ENCODE measurements at regions not wholly inside any gene's neighbourhood (a gene's known extent, or its start where the extent isn't known, plus 50 kb on each side); places are given as distances from the start of the nearest gene placed in this dataset.

DNA sequence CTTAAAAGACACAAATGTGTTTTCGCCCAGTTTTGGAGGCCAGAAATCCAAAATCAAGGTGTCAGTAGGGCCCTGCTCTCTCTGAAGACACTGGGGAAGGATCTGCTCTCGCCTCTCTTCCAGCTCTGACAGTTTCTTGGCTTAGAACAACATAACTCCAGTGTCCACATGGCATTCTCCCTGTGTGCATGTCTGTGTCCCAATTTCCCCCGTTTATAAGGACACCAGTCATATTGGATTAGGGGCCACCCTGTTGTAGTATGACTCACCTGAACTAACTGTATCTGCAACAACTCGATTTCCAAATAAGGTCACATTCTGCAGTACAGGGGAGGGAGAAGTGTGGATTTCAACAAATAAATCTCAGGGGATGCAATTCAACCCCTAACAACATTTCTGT is 263.2 kb downstream of the SS18 start:
- TF ChIP-seq CTCF (conservative IDR thresholded peaks at IDR 0.05) (no peak), ZFX (IDR thresholded peaks at IDR 0.05) (no peak)
